IMR-90 (cell line): ENCODE measurements at regions not wholly inside any gene's neighbourhood (a gene's known extent, or its start where the extent isn't known, plus 50 kb on each side); places are given as distances from the start of the nearest gene placed in this dataset.

ENCODE experiments used
- BHLHE40 ChIP-seq: fragments of 150-350 bp; IDR thresholded peaks from 2 replicates; pipeline ENCODE4 v1.6.1; 2016; ENCODE audit warnings: mild to moderate bottlenecking, low read depth, low read length
- CEBPB ChIP-seq: IDR thresholded peaks from 2 replicates; pipeline ENCODE4 v1.6.1; 2012; ENCODE audit warnings: low read depth, low read length, improper control_type of control experiment
- CTCF ChIP-seq: conservative IDR thresholded peaks from 2 replicates; pipeline ENCODE4 v1.5.1; 2012; ENCODE audit warnings: mild to moderate bottlenecking, low read depth, low read length, improper control_type of control experiment
- ELK1 ChIP-seq: fragments of 150-350 bp; IDR thresholded peaks from 2 replicates; pipeline ENCODE4 v1.6.1; 2016; ENCODE audit warnings: low read depth, mild to moderate bottlenecking, low read length, moderate library complexity, borderline replicate concordance
- FOS ChIP-seq: fragments of 150-350 bp; IDR thresholded peaks from 2 replicates; pipeline ENCODE4 v1.6.1; 2016; ENCODE audit warnings: low read depth, low read length
- MAFK ChIP-seq: IDR thresholded peaks from 2 replicates; pipeline ENCODE4 v1.6.1; 2012; ENCODE audit warnings: low read depth, low read length, improper control_type of control experiment
- MAZ ChIP-seq: IDR thresholded peaks from 2 replicates; pipeline ENCODE4 v1.6.1; 2012; ENCODE audit warnings: low read depth, mild to moderate bottlenecking, low read length, improper control_type of control experiment, moderate library complexity, borderline replicate concordance
- MXI1 ChIP-seq: IDR thresholded peaks from 2 replicates; pipeline ENCODE4 v1.6.1; 2012; ENCODE audit warnings: low read depth, mild to moderate bottlenecking, low read length, moderate library complexity, borderline replicate concordance
- NFE2L2 ChIP-seq: fragments of 150-350 bp; IDR thresholded peaks from 2 replicates; pipeline ENCODE4 v1.6.1; 2016; ENCODE audit warnings: low read depth, mild to moderate bottlenecking, low read length
- POLR2A ChIP-seq: IDR thresholded peaks from 2 replicates; pipeline ENCODE4 v1.6.1; 2012; ENCODE audit warnings: mild to moderate bottlenecking, low read depth, low read length
- RAD21 ChIP-seq: IDR thresholded peaks from 2 replicates; pipeline ENCODE4 v1.6.1; 2012; ENCODE audit warnings: low read length, improper control_type of control experiment
- RFX5 ChIP-seq: IDR thresholded peaks from 2 replicates; pipeline ENCODE4 v1.8.0; 2012; ENCODE audit warnings: low read depth, mild to moderate bottlenecking, low read length, moderate library complexity
- SMC3 ChIP-seq: fragments of 150-350 bp; IDR thresholded peaks from 2 replicates; pipeline ENCODE4 v1.6.1; 2016; ENCODE audit warnings: low read depth, mild to moderate bottlenecking, antibody characterized with exemption, low read length, moderate library complexity
- USF2 ChIP-seq: fragments of 150-350 bp; IDR thresholded peaks from 2 replicates; pipeline ENCODE4 v1.6.1; 2017; ENCODE audit warnings: mild to moderate bottlenecking, antibody characterized with exemption, low read length, low read depth

GRCh38 chr1:19552291-19553010 lies 67.1 kb upstream of the CAPZB start:
- no peak for TF ChIP-seq MXI1
- TF ChIP-seq CTCF, result no peak
- TF ChIP-seq RFX5, result no peak
- TF ChIP-seq MAFK, result no peak
- no peak for TF ChIP-seq BHLHE40
- TF ChIP-seq NFE2L2, result no peak
- TF ChIP-seq FOS, result no peak
- TF ChIP-seq RAD21, result no peak
- TF ChIP-seq POLR2A, result no peak
- TF ChIP-seq ELK1, result no peak
- TF ChIP-seq USF2, result no peak
- no peak for TF ChIP-seq SMC3
- TF ChIP-seq MAZ, result no peak
- TF ChIP-seq CEBPB, result no peak
